RKO (cell line): ENCODE measurements at regions not wholly inside any gene's neighbourhood (a gene's known extent, or its start where the extent isn't known, plus 50 kb on each side); places are given as distances from the start of the nearest gene placed in this dataset.
"Not testable (repeated sequence)": the region's sequence is repeated elsewhere in the genome, so short reads cannot be mapped to it uniquely, and the experiment has no call there.

ENCODE experiments used
- DNase-seq: peaks from one replicate; pipeline ENCODE4 v3.0.0-alpha.2; 2016; ENCODE audit warnings: low spot score

DNA sequence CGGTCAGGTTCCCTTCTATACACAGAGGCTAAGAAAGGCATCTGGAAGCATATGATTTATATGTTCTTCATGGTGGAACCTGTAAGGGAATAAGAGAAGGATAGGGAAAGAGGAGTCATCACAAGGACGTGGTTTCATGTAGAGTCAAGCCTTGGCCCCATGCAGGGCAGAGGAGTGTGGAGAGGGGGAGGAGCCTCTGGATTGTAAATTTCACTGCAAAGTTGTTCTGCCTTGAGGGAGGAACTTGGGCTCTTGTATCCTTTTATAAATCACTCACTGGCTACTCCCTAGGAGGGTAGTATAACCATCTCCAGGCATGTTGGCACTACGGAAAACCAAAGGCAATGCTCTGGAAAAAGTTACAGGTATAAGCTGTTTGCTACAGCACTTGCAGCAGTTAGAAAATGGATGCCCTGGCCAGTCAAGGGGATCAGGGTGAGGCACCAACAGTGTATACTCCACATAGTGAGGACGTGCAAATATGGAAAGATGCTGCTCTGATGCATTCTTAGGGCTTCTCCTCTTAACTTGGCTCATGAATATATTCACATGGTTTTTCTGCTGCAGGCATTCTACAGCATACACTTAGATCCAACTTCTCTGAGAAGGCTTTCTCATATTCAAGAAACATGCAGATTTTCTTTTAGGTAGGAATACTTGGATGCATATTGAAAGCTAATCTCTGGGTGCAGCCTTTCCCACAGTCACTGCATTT lies 60.3 kb upstream of the ZNF81 start:
- DNase-seq = no peak

DNA sequence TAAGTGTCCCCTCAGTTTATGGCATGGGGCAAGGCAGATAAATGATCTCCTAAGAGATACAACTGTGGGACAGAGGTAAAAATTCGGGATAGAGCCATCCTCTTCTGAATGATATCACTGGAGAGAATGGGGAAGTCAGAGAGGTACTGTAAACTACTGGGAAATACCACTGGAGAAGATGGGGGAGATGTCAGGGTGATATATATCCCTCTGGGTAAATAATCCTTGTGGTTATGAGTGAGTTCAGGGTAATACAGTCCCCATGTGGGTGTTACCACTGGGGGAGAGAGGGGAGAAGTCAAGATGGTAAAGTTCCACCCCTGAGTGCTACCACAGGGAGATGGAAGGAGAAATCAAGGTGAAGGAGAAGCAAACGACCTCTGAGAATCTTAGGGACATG lies 63.9 kb upstream of the ZNF81 start:
- DNase-seq = no peak

DNA sequence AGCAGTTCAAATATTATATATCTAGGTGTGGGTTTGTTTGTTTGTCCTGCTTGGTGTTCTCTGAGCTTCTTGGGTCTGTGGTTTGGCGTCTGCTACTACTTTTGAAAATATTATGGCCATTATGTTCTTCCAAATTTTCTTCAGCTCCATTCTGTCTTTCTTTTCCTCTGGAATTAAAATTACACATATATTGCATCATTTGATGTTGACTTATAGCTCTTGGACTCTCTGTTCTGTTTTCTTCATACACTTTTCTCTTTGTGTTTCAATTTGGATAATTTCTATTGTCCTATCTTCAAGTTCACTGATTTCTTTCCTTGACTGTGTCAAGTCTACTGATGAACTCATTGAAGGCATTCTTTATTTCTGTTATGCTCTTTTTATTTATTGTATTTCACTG lies 65.2 kb upstream of the ZNF81 start:
- DNase-seq = no peak

DNA sequence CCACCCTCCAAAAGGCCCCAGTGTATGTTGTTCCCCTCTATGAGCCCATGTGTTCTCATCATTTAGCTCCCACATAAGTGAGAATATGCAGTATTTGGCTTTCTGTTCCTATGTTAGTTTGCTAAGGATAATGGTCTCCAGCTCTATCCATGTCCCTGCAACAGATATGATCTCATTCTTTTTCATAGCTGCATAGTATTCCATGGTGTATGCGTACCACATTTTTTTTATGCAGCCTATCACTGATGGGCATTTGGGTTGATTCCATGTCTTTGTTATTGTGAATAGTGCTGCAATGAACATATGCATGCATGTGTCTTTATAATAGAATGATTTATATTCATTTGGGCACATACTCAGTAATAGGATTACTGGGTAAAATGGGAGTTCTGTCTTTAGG lies 73.9 kb upstream of the ZNF81 start:
- DNase-seq = not testable (repeated sequence)

DNA sequence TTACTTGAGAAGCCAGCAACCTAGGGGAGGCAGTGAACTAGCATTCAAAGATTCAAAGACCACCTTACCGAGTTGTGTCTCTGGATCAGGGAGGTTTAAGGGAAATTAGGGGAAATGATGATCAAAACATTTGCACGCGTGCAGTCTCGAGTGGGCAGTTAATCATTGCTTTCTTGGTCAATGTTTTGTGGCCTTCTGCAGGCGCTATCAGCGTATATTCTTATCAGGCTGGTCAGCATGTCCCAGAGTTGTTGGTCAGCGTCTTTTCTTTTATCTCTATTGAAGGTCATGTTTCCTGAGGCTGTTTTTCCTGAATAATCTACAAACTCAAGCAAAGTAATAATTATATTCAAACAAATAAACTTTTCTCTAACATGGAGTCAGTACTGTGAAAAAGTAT lies 84.0 kb upstream of the ZNF81 start:
- DNase-seq = no peak

DNA sequence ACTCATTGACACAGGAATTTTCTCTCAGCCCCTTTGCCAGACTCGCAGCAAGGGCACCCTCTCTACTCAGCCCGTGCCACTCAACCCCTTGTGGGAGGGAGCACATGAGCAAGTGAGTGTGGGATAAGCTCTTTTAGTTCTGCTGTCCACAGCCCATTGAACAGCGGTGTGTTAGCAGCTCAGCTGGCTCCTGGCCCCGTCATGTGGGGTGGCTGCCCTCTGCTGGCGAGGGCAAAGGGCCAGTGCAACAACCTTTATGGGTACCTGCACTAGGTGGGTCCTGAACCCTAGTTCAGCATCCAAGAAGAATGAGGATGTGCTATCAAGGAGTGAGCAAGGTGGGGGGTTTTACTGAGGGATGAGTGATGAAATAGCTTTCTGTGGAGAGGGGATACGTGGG lies 85.0 kb upstream of the ZNF81 start:
- DNase-seq = peak; percentile 32

DNA sequence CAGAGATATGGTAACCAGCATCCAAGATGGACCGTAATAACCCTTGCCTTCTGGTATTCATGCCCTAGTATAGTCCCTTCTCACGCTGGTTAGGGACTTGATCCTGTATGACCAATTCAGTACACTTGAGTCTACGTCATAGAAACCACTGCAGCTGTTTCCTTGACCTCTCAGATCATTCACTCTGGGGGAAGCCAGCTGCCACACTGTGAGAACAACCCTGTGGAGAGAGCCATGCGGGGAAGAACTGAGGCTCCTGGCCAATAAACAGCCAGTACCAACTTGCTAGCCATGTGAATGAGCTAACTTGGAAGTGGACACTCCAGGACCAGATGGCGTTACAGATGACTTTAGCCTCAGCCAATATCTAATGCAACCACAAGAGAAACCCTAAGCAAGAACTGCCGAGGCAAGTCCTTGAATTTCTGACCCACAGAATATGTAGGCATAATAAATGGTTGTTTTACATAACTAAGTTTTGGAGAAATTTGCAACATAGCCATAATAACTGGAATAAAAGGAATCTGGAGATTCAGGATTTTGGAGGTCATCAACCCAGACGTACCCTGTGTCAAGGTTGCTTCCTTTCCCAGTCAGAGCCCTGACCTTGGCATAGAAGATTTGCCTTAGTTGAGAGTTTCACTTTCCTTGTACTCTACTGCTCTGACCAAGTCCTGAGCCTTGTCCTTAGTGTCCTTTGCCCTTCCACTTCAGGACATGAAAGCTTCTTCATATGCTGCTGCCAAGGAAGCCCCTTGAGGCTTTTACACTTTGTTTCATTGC lies 87.3 kb upstream of the ZNF81 start:
- peak; percentile 15 for DNase-seq

DNA sequence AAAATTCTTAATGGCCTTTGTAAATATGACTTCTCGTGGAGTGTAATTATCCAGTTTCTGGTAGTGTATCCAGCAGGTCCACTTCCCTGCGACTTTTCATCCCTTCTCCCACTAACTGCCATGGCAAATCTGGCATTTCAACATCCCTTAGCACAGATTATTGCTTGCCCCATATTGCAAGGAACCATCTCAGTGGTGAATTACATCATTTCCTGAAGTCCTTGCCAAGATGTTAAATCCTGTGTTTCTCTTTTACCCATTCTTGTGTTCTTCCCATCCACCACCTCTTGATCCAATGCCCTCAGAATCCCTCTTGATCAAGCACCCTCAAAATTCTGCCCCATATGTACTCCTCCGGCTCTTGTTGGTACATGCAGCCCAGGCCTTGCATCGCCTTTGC lies 88.1 kb upstream of the ZNF81 start:
- DNase-seq = no peak

DNA sequence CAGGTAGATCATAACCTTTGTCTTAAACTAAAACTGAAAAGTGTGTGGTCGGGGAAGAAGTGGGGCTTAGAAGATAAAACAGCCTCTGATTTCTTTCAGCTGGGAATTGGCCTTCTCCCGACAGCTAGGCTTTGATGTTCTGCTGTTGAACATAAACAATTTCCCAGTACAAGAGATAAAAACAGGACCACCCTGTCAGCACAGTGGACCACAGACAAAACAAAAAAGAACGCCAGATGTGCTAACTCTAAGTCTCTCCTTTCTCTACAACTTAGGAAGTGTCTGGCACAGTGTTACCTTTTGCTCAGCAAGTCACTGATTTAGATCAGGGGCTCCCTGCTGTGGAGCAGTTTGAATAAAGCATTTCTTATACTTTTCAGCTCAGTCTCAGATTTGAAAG lies 87.5 kb upstream of the UXT start:
- DNase-seq = no peak

DNA sequence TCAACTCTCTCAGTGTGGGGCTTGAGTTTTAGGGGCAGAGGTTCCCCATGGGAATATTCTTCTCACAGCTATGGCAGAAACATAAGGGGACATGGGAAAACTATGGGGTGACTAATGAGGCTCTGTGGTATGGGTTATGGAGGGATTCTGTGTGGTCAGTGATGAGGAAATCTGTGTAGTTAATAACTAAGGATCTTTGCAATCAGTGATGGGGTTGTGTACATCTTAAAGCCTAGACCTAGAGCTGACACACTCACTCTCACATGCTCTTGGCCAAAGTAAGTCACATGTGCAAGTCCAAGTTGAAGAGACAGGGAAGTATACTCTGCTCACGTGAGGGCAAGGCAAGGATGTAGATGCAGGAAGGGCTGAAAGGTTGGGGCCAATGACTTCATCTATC lies 86.4 kb upstream of the UXT start:
- no peak for DNase-seq

DNA sequence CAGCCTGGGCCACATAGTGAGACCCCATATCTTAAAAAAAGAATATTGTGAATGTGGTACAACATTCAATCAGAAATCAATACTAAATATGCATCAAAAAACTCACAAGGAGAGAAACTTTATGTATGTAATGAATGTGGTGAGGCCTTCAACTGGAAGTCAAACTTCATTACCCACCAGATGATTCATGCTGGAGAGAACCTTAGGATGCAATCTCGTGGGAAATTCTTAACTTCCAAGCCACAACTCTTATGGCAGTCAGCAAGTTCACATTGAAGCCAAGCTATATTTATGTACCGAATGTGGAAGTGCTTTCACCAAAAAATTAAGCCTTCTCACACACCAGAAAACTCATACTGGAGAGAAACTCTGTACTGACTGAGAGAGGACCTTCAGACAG lies 84.5 kb upstream of the UXT start:
- DNase-seq = no peak

DNA sequence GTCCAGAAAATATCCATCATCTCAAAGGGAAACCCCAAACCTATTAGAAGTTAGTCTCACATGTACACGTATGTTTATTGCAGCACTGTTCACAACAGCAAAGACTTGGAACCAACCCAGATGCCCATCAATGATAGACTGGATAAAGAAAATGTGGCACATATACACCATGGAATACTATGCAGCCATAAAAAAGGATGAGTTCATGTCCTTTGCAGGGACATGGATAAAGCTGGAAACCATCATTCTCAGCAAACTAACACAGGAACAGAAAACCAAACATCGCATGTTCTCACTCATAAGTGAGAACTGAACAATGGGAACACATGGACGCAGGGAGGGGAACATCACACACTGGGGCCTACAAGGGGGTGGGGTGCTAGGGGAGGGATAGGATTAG lies 79.9 kb upstream of the UXT start:
- DNase-seq = not testable (repeated sequence)

DNA sequence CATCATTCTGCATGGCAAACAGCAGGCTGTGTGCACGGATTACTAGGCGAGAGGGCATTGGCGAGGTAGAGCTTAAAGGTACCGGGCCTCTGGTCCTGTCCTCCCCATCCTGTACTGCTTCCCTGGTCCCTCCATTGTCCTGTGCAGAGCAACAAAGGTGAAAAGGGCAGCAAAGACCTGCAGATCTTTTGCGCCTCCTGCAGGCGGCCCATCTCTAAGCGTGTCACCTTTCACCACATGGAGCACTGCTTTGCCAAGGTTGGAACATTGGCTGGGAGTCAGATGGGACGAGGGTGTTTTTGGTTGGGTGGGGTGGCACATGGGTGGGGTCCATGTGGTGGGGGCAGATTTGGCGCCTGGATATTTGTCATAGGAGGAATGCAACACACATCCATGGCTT lies 64.7 kb upstream of the UXT start:
- DNase-seq = no peak

DNA sequence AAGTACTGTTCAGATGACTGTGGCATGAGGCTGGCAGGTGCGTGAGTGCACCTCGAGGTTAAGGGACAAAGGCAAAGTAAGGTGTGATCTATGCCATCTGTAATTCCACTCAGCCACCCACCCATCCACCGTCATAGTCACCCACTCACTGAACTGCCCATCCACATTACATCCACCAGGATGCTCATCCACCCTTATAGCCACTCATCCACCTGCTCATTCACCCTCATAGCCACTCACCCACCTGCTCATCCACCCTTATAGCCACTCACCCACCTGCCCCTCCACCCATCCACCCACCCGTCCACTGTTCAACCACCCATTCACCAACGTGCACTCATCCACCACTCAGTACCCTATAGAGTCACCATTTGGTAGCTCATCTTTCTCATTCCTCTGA lies 64.1 kb upstream of the UXT start:
- DNase-seq = no peak

DNA sequence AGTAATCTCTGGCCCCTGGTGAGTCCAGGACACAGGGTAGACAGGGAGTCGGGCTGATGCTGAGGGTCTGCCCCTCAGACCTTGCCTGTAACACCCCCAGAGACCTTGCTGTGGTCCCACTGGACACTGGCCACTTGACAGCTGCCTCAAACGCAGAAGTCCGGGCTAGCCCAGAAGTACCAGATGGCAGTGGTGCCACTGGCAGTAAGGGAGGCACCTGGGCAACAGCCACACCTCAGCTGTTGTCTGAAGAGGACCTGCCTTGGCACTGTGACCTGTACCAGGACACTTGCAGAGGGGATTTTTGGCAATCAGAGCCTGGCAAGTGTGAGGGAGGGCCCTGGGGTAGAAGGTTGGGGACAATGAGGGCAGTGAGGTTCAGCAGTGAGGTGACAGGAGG lies 63.3 kb upstream of the UXT start:
- DNase-seq = no peak

DNA sequence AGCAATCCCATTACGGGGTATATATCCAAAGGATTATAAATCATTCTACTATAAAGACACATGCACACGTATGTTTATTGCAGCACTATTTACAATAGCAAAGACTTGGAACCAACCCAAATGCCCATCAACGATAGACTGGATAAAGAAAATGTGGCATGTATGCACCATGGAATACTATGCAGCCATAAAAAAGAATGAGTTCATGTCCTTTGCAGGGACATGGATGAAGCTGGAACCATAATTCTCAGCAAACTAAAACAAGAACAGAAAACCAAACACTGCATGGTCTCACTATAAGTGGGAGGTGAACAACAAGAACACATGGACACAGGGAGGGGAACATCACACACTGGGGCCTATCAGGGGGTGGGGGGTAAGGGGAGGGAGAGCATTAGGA lies 56.1 kb upstream of the UXT start:
- DNase-seq = not testable (repeated sequence)

DNA sequence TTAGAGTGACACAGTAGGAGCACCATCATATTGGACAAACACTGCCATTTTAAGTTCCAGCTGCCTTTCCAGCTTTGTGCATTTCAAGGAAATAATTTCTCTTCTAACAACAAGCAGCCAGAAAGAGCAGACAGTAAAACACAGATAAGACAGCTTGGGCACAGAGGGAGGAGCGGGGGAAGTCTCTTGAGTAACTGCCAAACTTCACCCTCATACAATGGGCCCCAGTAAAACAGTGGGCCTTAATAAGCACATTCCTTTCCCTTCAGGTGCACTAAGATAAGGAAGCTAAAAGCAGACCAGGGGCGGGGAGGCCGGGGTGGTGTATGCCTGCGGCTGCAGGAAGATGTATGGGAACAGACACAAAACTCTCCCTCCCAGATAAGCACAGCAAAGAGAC lies 53.7 kb upstream of the UXT start:
- DNase-seq = not testable (repeated sequence)

DNA sequence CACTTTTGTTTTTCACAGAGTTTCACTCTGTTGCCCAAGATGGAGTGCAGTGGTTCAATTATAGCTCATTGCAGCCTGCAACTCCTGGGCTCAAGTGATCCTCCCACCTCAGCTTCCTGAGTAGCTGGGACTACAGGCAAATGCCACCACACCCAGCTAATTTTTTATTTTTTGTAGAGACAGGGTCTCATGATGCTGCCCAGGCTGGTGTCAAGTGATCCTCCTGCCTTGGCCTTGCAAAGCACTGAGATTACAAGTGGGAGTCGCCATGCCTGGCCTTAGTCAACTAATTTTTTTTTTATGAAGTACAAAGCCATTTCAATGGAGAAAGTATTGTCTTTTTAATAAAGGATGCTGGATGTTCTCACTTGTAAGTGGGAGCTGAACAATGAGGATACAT lies 51.3 kb upstream of the UXT start:
- DNase-seq = no peak
